AG09309 (cell line): ENCODE measurements at regions not wholly inside any gene's neighbourhood (a gene's known extent, or its start where the extent isn't known, plus 50 kb on each side); places are given as distances from the start of the nearest gene placed in this dataset.

Experiments used
- DNase-seq: peaks from one replicate; pipeline ENCODE4 v3.0.0-alpha.2; 2010; ENCODE audit warnings: low read depth
- H3K4me3 ChIP-seq: 2 replicates; pipeline ENCODE4 v1.5.1; 2011; ENCODE audit warnings: mild to moderate bottlenecking, low read depth, low read length, moderate library complexity; ENCODE audit not compliant: control insufficient read depth
- CTCF ChIP-seq: IDR thresholded peaks from 2 replicates; pipeline ENCODE4 v1.5.1; 2011; ENCODE audit warnings: mild to moderate bottlenecking, low read depth, low read length, inconsistent platforms; ENCODE audit not compliant: insufficient read depth, control insufficient read depth; ENCODE audit errors: missing control alignments

DNA sequence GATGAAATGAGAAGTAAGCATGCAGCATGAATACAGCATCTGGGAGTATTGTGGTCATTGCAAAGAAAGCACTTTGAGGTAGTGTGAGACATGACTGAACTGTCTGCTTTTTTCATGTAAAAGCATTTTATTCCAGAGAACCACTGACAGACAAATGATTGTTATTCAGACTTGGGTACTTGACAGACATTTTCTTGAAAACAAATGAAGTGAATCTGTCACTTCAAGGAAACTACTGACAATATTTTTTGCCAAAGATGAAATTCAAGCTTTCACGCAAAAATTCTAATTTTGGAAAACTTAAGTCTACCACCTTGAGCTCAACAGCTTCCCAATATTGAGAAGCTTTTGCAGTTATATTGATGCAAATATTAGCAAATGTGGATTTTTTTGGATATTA, 255.7 kb downstream of the ARL6IP6 start:
- DNase-seq = no peak
- no peak for TF ChIP-seq CTCF

DNA sequence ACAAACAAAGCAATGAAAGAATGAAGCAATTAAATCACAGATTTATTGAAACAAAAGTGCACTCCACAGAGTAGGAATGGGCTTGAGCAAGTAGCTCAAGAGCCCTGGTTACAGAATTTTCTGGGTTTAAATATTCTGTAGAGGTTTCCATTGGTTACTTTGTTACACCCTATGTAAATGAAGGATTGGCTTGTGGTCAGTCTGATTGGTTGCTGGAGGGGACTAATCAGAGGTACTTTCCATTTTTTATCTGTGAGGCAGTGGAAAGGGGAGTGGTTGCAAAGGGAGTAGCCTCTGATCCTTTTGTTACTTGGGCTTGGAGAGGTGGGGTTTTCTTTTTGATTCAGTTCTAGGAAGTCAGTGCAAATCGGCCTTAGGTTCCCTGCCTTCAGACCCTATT, 253.3 kb downstream of the ARL6IP6 start:
- no peak overlapping the region for H3K4me3 ChIP-seq
- no peak for DNase-seq
- no peak for TF ChIP-seq CTCF

More for the DNA sequence above, 255.7 kb downstream of the ARL6IP6 start:
- no peak overlapping the region for H3K4me3 ChIP-seq

GRCh38 chr2:152962446-152962845, 244.0 kb downstream of the ARL6IP6 start:
- H3K4me3 ChIP-seq = no peak overlapping the region
- TF ChIP-seq CTCF = no peak
- no peak for DNase-seq

DNA sequence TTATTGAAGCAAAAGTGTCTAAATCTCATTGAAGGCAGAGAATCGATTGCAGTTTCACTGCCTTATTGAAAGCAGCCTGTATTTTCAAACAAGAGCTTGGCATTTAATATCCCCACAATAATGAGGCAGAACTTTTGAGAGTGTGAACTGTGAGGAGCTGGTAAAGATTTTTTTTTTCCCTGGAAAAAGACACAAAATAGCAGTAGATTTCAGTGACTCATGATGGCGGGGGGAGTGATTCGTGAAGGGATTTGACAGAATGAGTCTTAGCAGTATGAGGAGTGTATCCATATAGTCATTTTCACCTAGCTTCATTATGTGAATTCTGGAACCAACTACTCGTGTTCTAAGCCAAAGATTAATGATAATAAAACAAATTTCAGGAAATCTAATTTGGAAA, 242.9 kb downstream of the ARL6IP6 start:
- no peak for TF ChIP-seq CTCF
- no peak for DNase-seq
- H3K4me3 ChIP-seq = no peak overlapping the region

- DNase-seq = no peak
- H3K4me3 ChIP-seq = no peak overlapping the region
- no peak for TF ChIP-seq CTCF
Observed at GRCh38 chr2:152950126-152950525, 231.7 kb downstream of the ARL6IP6 start.

DNA sequence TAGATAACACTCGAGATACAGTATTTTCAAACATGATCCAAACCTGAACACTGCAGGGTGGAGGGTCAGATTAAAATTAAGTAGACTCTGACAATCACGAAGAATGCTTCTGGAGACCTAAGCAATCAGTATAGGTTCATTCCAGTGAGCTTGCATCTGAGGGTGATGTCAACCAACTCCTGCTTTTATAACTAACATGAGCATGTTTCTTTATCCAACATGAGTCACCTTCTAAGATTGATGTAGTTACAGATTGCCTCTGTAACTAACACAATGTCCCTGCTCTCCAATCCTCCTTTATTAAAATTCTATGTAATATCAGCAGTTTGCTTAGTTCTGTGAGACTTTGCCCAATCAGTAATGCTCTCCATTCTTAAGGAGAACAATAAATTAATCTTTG, 225.7 kb downstream of the ARL6IP6 start:
- no peak for DNase-seq
- no peak overlapping the region for H3K4me3 ChIP-seq
- no peak for TF ChIP-seq CTCF

- H3K4me3 ChIP-seq = no peak overlapping the region
- no peak for DNase-seq
- no peak for TF ChIP-seq CTCF
Observed at GRCh38 chr2:152942940-152943440, 224.6 kb downstream of the ARL6IP6 start.
